ENCODE measurements at regions not wholly inside any gene's neighbourhood (a gene's known extent, or its start where the extent isn't known, plus 50 kb on each side); places are given as distances from the start of the nearest gene placed in this dataset.

DNA sequence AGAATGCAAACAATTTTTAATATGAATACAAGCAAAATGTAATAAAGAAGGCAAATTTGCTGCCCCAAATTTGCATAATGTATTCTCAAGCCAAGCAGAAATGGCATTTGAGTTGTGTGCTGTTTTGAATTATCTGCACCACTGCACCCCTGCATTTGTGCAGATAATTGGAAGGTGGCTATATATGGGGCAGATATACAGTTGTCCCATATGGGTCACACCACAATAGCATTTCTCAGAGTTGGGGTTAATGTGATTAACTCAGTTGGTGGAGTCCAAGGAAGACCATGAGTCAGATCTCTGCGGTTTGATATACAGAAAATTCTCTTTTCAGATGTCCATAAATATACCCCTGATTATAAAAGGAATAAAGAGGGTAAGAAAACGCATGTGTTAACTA is 68.9 kb upstream of the EXOC4 start:
- H3K4me2 ChIP-seq (ENCODE audit: low read length), result no peak overlapping the region
- no TSS peak for BruUV-seq (replicated peaks)
- CTCF ChIA-PET (ENCODE audit: unreplicated experiment), result no interaction called here
- no peaks in the 10 kb centered on the region for H4K20me1 ChIP-seq (ENCODE audit: insufficient read depth, low read length)
- H3K9me2 ChIP-seq (ENCODE audit: insufficient read depth, low read length), result no peaks in the 10 kb centered on the region
- H3K36me3 ChIP-seq (ENCODE audit: insufficient read depth, low read length), result no peaks in the 10 kb centered on the region
- H3K4me3 ChIP-seq (ENCODE audit: low read depth, low read length, poor library complexity, severe bottlenecking), result no peak overlapping the region
- no peak overlapping the region for H2AFZ ChIP-seq (ENCODE audit: low read length)
- no peaks in the 10 kb centered on the region for H3K79me2 ChIP-seq (ENCODE audit: insufficient read depth, low read depth, low read length)
- intact Hi-C loops (cut with micrococcal nuclease; ENCODE audit: unreplicated experiment), result no loop called here
- no peaks in the 10 kb centered on the region for H3K4me1 ChIP-seq (ENCODE audit: insufficient read depth, low read length, poor library complexity, severe bottlenecking)
- TF ChIP-seq, protein P1, sequence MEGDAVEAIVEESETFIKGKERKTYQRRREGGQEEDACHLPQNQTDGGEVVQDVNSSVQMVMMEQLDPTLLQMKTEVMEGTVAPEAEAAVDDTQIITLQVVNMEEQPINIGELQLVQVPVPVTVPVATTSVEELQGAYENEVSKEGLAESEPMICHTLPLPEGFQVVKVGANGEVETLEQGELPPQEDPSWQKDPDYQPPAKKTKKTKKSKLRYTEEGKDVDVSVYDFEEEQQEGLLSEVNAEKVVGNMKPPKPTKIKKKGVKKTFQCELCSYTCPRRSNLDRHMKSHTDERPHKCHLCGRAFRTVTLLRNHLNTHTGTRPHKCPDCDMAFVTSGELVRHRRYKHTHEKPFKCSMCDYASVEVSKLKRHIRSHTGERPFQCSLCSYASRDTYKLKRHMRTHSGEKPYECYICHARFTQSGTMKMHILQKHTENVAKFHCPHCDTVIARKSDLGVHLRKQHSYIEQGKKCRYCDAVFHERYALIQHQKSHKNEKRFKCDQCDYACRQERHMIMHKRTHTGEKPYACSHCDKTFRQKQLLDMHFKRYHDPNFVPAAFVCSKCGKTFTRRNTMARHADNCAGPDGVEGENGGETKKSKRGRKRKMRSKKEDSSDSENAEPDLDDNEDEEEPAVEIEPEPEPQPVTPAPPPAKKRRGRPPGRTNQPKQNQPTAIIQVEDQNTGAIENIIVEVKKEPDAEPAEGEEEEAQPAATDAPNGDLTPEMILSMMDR (conservative IDR thresholded peaks at IDR 0.05; ENCODE audit: low read length), result no peak
- no peak for TF ChIP-seq EZH2phosphoT487 (IDR thresholded peaks at IDR 0.05; ENCODE audit: borderline replicate concordance, low read depth, low read length)
- DNase-seq (ENCODE audit: low spot score), result no peak
- POLR2A ChIA-PET, result interaction anchor here (0.7 kb wide), 1 partner anchor 291 kb away, joined by 3 read pairs; no protein-coding TSS in a partner anchor
- H3K27ac ChIP-seq (ENCODE audit: low read depth, low read length, poor library complexity, severe bottlenecking), result no peak overlapping the region
- H3K9me3 ChIP-seq (ENCODE audit: low read length), result no peaks in the 10 kb centered on the region

DNA sequence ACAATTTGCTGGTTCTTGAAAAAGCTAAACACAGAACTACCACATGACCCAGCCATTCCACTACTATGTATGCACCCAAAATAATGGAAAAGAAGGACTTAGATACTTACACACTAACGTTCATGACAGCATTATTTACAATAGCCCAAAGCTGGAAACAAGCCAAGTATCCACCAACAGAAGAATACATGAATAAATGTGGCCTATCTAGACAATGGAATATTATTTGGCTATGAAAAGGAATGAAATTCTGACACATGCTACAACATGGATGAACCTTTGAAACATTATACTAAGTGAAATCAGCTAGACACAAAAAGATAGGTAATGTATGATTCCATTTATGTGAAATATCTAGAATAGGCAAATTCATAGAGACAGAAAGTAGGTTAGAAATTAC is 67.4 kb upstream of the EXOC4 start:
- Histone ChIP-seq H3K27ac (ENCODE audit: low read depth, low read length, poor library complexity, severe bottlenecking) (no peak overlapping the region), H3K79me2 (ENCODE audit: insufficient read depth, low read depth, low read length) (no peaks in the 10 kb centered on the region), H4K20me1 (ENCODE audit: insufficient read depth, low read length) (no peaks in the 10 kb centered on the region), H3K9me3 (ENCODE audit: low read length) (no peaks in the 10 kb centered on the region), H2AFZ (ENCODE audit: low read length) (no peak overlapping the region), H3K4me3 (ENCODE audit: low read depth, low read length, poor library complexity, severe bottlenecking) (no peak overlapping the region), H3K9me2 (ENCODE audit: insufficient read depth, low read length) (no peaks in the 10 kb centered on the region), H3K4me1 (ENCODE audit: insufficient read depth, low read length, poor library complexity, severe bottlenecking) (no peaks in the 10 kb centered on the region), H3K36me3 (ENCODE audit: insufficient read depth, low read length) (no peaks in the 10 kb centered on the region), H3K4me2 (ENCODE audit: low read length) (no peak overlapping the region)
- DNase-seq (ENCODE audit: low spot score), result no peak
- ChIA-PET CTCF (ENCODE audit: unreplicated experiment) (no interaction called here), POLR2A (no interaction called here)
- intact Hi-C loops (cut with micrococcal nuclease; ENCODE audit: unreplicated experiment), result no loop called here
- TF ChIP-seq, protein P1 (conservative IDR thresholded peaks at IDR 0.05; ENCODE audit: low read length), result no peak
- no peak for TF ChIP-seq EZH2phosphoT487 (IDR thresholded peaks at IDR 0.05; ENCODE audit: borderline replicate concordance, low read depth, low read length)
- BruUV-seq (replicated peaks), result no TSS peak

DNA sequence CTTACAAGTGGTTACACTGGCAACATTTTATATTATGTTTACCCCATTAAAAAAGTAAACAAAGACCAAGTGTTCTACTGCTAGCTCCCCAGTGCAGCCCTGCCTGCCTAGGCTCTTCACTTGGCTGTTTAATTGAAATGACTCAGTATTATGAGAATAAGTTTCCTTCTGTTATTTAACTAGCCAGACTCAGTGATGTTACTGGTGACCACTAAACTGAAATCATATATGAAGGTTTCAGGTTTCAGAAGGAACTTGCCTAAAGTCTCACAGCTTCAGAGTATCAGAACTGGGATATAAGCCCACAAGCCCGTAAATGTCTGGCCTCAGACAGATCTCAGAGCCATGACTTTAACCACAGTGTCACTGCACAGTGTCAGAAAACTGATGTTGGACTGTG is 66.8 kb upstream of the EXOC4 start:
- intact Hi-C loops (cut with micrococcal nuclease; ENCODE audit: unreplicated experiment), result no loop called here
- Histone ChIP-seq H3K4me1 (ENCODE audit: insufficient read depth, low read length, poor library complexity, severe bottlenecking) (no peaks in the 10 kb centered on the region), H3K36me3 (ENCODE audit: insufficient read depth, low read length) (no peaks in the 10 kb centered on the region), H3K27ac (ENCODE audit: low read depth, low read length, poor library complexity, severe bottlenecking) (no peak overlapping the region), H2AFZ (ENCODE audit: low read length) (no peak overlapping the region), H4K20me1 (ENCODE audit: insufficient read depth, low read length) (no peaks in the 10 kb centered on the region), H3K4me2 (ENCODE audit: low read length) (no peak overlapping the region), H3K9me3 (ENCODE audit: low read length) (no peaks in the 10 kb centered on the region), H3K9me2 (ENCODE audit: insufficient read depth, low read length) (no peaks in the 10 kb centered on the region), H3K4me3 (ENCODE audit: low read depth, low read length, poor library complexity, severe bottlenecking) (no peak overlapping the region), H3K79me2 (ENCODE audit: insufficient read depth, low read depth, low read length) (no peaks in the 10 kb centered on the region)
- DNase-seq (ENCODE audit: low spot score), result no peak
- TF ChIP-seq EZH2phosphoT487 (IDR thresholded peaks at IDR 0.05; ENCODE audit: borderline replicate concordance, low read depth, low read length), result no peak
- TF ChIP-seq, protein P1 (conservative IDR thresholded peaks at IDR 0.05; ENCODE audit: low read length), result no peak
- POLR2A ChIA-PET, result no interaction called here
- no TSS peak for BruUV-seq (replicated peaks)
- CTCF ChIA-PET (ENCODE audit: unreplicated experiment), result no interaction called here

Measured in OCI-LY7 (cell line).